OCI-LY3 (cell line): ENCODE measurements at regions not wholly inside any gene's neighbourhood (a gene's known extent, or its start where the extent isn't known, plus 50 kb on each side); places are given as distances from the start of the nearest gene placed in this dataset.

Experiments used
- H2AFZ ChIP-seq: fragments of 200-600, 300-600 bp; shearing (Covaris generic); 2 replicates; pipeline ENCODE4 v1.6.0; 2014; ENCODE audit warnings: antibody characterized with exemption, low read depth, low read length
- H3K27ac ChIP-seq: fragments of 200-600, 300-600 bp; sonication (generic); 2 replicates; pipeline ENCODE4 v1.5.1; 2014; ENCODE audit warnings: mild to moderate bottlenecking, low read length, moderate library complexity, mixed read lengths
- H3K27me3 ChIP-seq: fragments of 200-600, 300-600 bp; sonication (generic); 2 replicates; pipeline ENCODE4 v1.6.1; 2014; ENCODE audit warnings: low read depth, low read length, mixed read lengths
- H3K36me3 ChIP-seq: fragments of 200-600, 300-600 bp; sonication (generic); replicated peaks from 2 replicates; pipeline ENCODE3; 2014; ENCODE audit warnings: low read depth, low read length, mixed read lengths
- H3K4me1 ChIP-seq: fragments of 300-600, 200-600 bp; sonication (generic); 2 replicates; pipeline ENCODE4 v1.6.1; 2014; ENCODE audit warnings: low read length, mixed read lengths
- H3K4me2 ChIP-seq: fragments of 200-600, 300-600 bp; sonication (generic); 2 replicates; pipeline ENCODE4 v1.6.1; 2014; ENCODE audit warnings: low read length, mixed read lengths
- H3K4me3 ChIP-seq: fragments of 300-600, 200-600 bp; sonication (generic); 2 replicates; pipeline ENCODE4 v1.5.1; 2014; ENCODE audit warnings: antibody characterized with exemption, mild to moderate bottlenecking, low read length, moderate library complexity
- H3K79me2 ChIP-seq: fragments of 300-600, 200-600 bp; shearing (Covaris generic); 2 replicates; pipeline ENCODE4 v1.6.1; 2014; ENCODE audit warnings: mild to moderate bottlenecking, low read length, mixed read lengths
- H3K9ac ChIP-seq: fragments of 300-600, 200-600 bp; shearing (Covaris generic); 2 replicates; pipeline ENCODE4 v1.6.0; 2014; ENCODE audit warnings: mild to moderate bottlenecking, low read length, moderate library complexity
- H3K9me3 ChIP-seq: fragments of 200-600, 300-600 bp; shearing (Covaris generic); 2 replicates; pipeline ENCODE4 v1.6.1; 2014; ENCODE audit warnings: low read length, mixed read lengths; ENCODE audit not compliant: insufficient read depth
- H4K20me1 ChIP-seq: fragments of 200-600, 300-600 bp; sonication (generic); 2 replicates; pipeline ENCODE4 v1.6.1; 2016; ENCODE audit warnings: low read length, mixed read lengths; ENCODE audit not compliant: insufficient read depth
- CTCF ChIP-seq: fragments of 200-600, 300-600 bp; sonication (generic); IDR thresholded peaks from 2 replicates; pipeline ENCODE4 v1.5.1; 2014; ENCODE audit warnings: antibody characterized with exemption, low read length, low read depth
- EZH2phosphoT487 ChIP-seq: fragments of 200-600 bp; shearing (Covaris generic); IDR thresholded peaks from 2 replicates; pipeline ENCODE4 v1.6.1; 2018; ENCODE audit warnings: antibody characterized with exemption, mixed run types, low read depth

- Histone ChIP-seq H3K4me2 (no peak overlapping the region), H3K4me1 (no peaks in the 10 kb centered on the region), H2AFZ (no peak overlapping the region), H3K9ac (no peak overlapping the region), H3K79me2 (no peaks in the 10 kb centered on the region), H3K4me3 (no peak overlapping the region), H3K36me3 (no peaks in the 10 kb centered on the region), H3K9me3 (no peaks in the 10 kb centered on the region), H3K27me3 (no peaks in the 10 kb centered on the region), H4K20me1 (no peaks in the 10 kb centered on the region), H3K27ac (no peak overlapping the region)
- TF ChIP-seq CTCF = no peak
- no peak for TF ChIP-seq EZH2phosphoT487
Observed at GRCh38 chr10:52438119-52438518, 124.0 kb downstream of the DKK1 start.

DNA sequence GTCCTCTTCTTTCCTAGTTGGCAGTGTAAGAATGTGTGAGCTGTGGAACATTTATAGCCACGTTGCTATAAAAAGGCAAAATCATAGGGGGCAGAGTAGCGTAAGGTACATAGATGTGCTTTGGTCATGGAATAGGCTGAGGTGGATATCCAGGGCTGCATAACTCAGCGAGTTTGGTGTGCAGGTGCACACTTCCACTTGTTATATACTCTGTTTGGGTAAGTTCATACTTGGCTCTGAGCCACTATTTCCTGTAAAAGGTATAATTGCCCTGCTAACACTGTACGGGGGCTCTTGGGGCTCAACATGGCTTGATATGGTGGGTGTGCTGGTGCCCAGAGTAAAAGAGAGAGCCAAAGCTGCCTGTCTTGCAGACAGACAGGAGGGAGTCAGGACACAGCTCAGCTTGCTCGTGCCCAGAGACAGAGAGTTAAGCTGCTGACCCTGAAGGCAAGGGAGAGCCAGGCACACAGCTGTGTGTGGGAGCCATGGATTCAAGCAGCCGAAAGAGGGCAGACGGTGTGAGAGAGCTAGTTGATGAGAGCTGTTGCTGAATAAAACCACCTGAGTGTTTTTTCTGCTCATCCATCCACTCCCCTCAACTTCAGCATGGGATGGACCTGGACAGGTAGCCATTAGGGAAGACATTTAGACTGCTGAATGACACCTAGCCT lies 126.7 kb downstream of the DKK1 start:
- H3K27ac ChIP-seq = no peak overlapping the region
- no peaks in the 10 kb centered on the region for H3K4me1 ChIP-seq

DNA sequence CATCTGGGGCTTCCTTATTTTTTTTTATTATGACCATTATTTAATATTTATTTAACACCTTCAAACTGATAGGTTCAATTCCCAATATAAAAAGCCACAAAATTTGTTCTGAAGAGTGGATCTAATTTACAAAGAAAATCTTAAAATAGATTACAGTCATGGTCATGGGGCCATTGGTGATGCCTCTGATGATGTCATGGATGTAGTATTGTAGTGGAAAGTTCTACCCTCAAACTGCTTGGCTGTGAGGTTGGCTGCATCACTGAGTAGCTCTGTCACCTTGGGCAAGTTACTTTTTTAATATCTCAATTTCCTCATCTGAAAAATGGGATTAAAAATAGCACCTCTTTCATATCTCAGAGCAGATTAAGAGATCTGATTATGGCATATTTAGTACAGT lies 128.5 kb downstream of the DKK1 start:
- H4K20me1 ChIP-seq = no peaks in the 10 kb centered on the region
- H3K4me3 ChIP-seq = no peak overlapping the region
- H3K4me1 ChIP-seq = no peaks in the 10 kb centered on the region
- H3K9ac ChIP-seq = no peak overlapping the region
- H2AFZ ChIP-seq = no peak overlapping the region
- no peaks in the 10 kb centered on the region for H3K79me2 ChIP-seq
- no peaks in the 10 kb centered on the region for H3K27me3 ChIP-seq
- H3K36me3 ChIP-seq = no peaks in the 10 kb centered on the region
- TF ChIP-seq CTCF (no peak), EZH2phosphoT487 (no peak)
- H3K9me3 ChIP-seq = no peaks in the 10 kb centered on the region
- no peak overlapping the region for H3K4me2 ChIP-seq
- H3K27ac ChIP-seq = no peak overlapping the region

More for the DNA sequence above, 126.7 kb downstream of the DKK1 start:
- Histone ChIP-seq H3K79me2 (no peaks in the 10 kb centered on the region), H3K4me2 (no peak overlapping the region), H4K20me1 (no peaks in the 10 kb centered on the region), H3K9ac (no peak overlapping the region), H3K27me3 (no peaks in the 10 kb centered on the region), H3K36me3 (no peaks in the 10 kb centered on the region), H3K4me3 (no peak overlapping the region), H2AFZ (no peak overlapping the region), H3K9me3 (no peaks in the 10 kb centered on the region)
- TF ChIP-seq EZH2phosphoT487 = no peak
- no peak for TF ChIP-seq CTCF

DNA sequence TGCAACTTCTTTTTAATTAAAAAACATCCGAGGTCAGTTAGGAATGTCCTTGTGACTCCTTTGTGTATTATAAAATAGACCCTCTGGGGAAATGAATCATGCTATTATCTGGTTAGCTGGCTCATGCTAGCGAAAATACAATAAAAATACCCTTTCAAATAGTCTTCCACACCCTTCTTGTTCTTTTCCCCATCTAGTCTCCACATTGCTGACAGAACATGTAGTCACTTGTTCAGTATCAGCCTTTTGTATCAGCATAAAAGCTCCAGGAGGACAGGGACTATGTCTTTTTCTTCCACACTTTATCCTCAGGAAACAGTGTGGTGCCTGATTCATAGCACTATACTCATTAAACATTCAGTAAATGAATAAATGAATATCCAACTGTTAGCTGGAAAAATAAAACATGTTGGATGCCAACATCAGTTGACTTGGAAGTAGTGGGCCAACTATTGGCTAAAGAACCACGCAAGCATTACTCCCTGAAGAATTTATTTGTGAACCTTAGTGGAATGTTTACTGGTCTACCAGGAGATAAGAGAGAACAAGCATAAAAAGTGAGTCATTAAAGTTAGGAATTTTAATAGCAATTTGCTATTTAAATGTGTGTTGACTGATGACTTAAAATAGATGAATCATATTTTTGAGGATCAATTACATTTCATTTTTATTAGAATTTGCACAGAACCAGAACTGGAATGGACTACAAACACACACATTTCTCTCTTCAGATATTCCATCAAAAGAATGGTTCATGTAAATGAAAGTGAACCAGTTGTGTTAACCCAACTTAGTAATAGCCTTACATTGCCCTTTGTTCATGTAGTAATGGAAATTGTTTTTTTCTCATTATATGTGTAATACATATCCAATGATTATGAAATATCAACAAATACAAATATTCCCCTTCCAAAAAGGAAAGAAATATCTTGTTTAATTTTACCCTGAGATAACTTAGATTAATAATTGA lies 129.6 kb downstream of the DKK1 start:
- TF ChIP-seq CTCF (no peak), EZH2phosphoT487 (no peak)
- no peaks in the 10 kb centered on the region for H3K9me3 ChIP-seq
- no peak overlapping the region for H3K27ac ChIP-seq
- no peaks in the 10 kb centered on the region for H3K27me3 ChIP-seq
- no peaks in the 10 kb centered on the region for H4K20me1 ChIP-seq
- no peaks in the 10 kb centered on the region for H3K4me1 ChIP-seq
- H3K79me2 ChIP-seq = no peaks in the 10 kb centered on the region
- H3K4me2 ChIP-seq = no peak overlapping the region
- H2AFZ ChIP-seq = no peak overlapping the region
- H3K36me3 ChIP-seq = no peaks in the 10 kb centered on the region
- H3K4me3 ChIP-seq = no peak overlapping the region
- H3K9ac ChIP-seq = no peak overlapping the region
